ENCODE measurements at regions not wholly inside any gene's neighbourhood (a gene's known extent, or its start where the extent isn't known, plus 50 kb on each side); places are given as distances from the start of the nearest gene placed in this dataset.

GRCh38 chr4:59120287-59120814 is 2010.2 kb upstream of the IGFBP7 start:
- Mint-ChIP-seq H3K27ac (no peak overlapping the region), H3K4me3 (no peak overlapping the region), H3K4me1 (no peaks in the 10 kb centered on the region), H3K27me3 (no peaks in the 10 kb centered on the region), H3K36me3 (ENCODE audit: low read depth) (no peaks in the 10 kb centered on the region), H3K9me3 (peaks cover 7% of the 10 kb centered on the region)
- CTCF ChIA-PET: no interaction called here
- POLR2A ChIA-PET: no interaction called here
- DNase-seq: no peak

- Mint-ChIP-seq H3K4me1 (no peaks in the 10 kb centered on the region), H3K36me3 (ENCODE audit: low read depth) (no peaks in the 10 kb centered on the region), H3K27ac (no peak overlapping the region), H3K4me3 (no peak overlapping the region), H3K9me3 (peaks cover 3% of the 10 kb centered on the region), H3K27me3 (no peaks in the 10 kb centered on the region)
- ChIA-PET POLR2A (no interaction called here), CTCF (no interaction called here)
- no peak for DNase-seq
Observed at GRCh38 chr4:59122626-59123025, 2012.4 kb upstream of the IGFBP7 start.

- H3K4me1 Mint-ChIP-seq: no peaks in the 10 kb centered on the region
- no peaks in the 10 kb centered on the region for H3K36me3 Mint-ChIP-seq (ENCODE audit: low read depth)
- CTCF ChIA-PET: no interaction called here
- no peak overlapping the region for H3K4me3 Mint-ChIP-seq
- H3K27me3 Mint-ChIP-seq: no peaks in the 10 kb centered on the region
- no peak overlapping the region for H3K27ac Mint-ChIP-seq
- POLR2A ChIA-PET: no interaction called here
- no peak for DNase-seq
- peaks cover 3% of the 10 kb centered on the region for H3K9me3 Mint-ChIP-seq
Observed at GRCh38 chr4:59126159-59126558, 2016.0 kb upstream of the IGFBP7 start.

- H3K36me3 Mint-ChIP-seq (ENCODE audit: low read depth): no peaks in the 10 kb centered on the region
- CTCF ChIA-PET: no interaction called here
Observed at GRCh38 chr4:59127006-59127405, 2016.8 kb upstream of the IGFBP7 start.

GRCh38 chr4:59127743-59128142 is 2017.6 kb upstream of the IGFBP7 start:
- H3K36me3 Mint-ChIP-seq (ENCODE audit: low read depth): no peaks in the 10 kb centered on the region
- ChIA-PET POLR2A (no interaction called here), CTCF (no interaction called here)
- peaks cover 6% of the 10 kb centered on the region for H3K9me3 Mint-ChIP-seq
- H3K27me3 Mint-ChIP-seq: no peaks in the 10 kb centered on the region
- H3K4me1 Mint-ChIP-seq: no peaks in the 10 kb centered on the region
- no peak overlapping the region for H3K27ac Mint-ChIP-seq
- no peak overlapping the region for H3K4me3 Mint-ChIP-seq
- DNase-seq: no peak

More at GRCh38 chr4:59127006-59127405, 2016.8 kb upstream of the IGFBP7 start:
- no peak overlapping the region for H3K4me3 Mint-ChIP-seq
- POLR2A ChIA-PET: no interaction called here
- peaks cover 6% of the 10 kb centered on the region for H3K9me3 Mint-ChIP-seq
- DNase-seq: no peak
- H3K4me1 Mint-ChIP-seq: no peaks in the 10 kb centered on the region
- H3K27ac Mint-ChIP-seq: no peak overlapping the region
- no peaks in the 10 kb centered on the region for H3K27me3 Mint-ChIP-seq

- Mint-ChIP-seq H3K27me3 (no peaks in the 10 kb centered on the region), H3K27ac (no peak overlapping the region), H3K9me3 (peaks cover 6% of the 10 kb centered on the region), H3K4me3 (no peak overlapping the region), H3K36me3 (ENCODE audit: low read depth) (no peaks in the 10 kb centered on the region), H3K4me1 (no peaks in the 10 kb centered on the region)
- no peak for DNase-seq
- POLR2A ChIA-PET: no interaction called here
- CTCF ChIA-PET: no interaction called here
Observed at GRCh38 chr4:59135248-59135985, 2025.2 kb upstream of the IGFBP7 start.

GRCh38 chr4:59161249-59161648 is 2038.9 kb upstream of the ADGRL3 start:
- no peaks in the 10 kb centered on the region for H3K4me1 Mint-ChIP-seq
- POLR2A ChIA-PET: no interaction called here
- no peak overlapping the region for H3K4me3 Mint-ChIP-seq
- H3K27me3 Mint-ChIP-seq: no peaks in the 10 kb centered on the region
- H3K36me3 Mint-ChIP-seq (ENCODE audit: low read depth): no peaks in the 10 kb centered on the region
- H3K9me3 Mint-ChIP-seq: peaks cover 18% of the 10 kb centered on the region
- H3K27ac Mint-ChIP-seq: no peak overlapping the region
- DNase-seq: no peak
- CTCF ChIA-PET: no interaction called here

GRCh38 chr4:59175617-59176016 is 2024.5 kb upstream of the ADGRL3 start:
- Mint-ChIP-seq H3K4me3 (no peak overlapping the region), H3K36me3 (ENCODE audit: low read depth) (no peaks in the 10 kb centered on the region), H3K27me3 (no peaks in the 10 kb centered on the region), H3K9me3 (peaks cover under 1% of the 10 kb centered on the region), H3K27ac (no peak overlapping the region), H3K4me1 (no peaks in the 10 kb centered on the region)
- ChIA-PET CTCF (no interaction called here), POLR2A (no interaction called here)
- DNase-seq: no peak

GRCh38 chr4:59179372-59179771 is 2020.8 kb upstream of the ADGRL3 start:
- Mint-ChIP-seq H3K4me3 (no peak overlapping the region), H3K27me3 (no peaks in the 10 kb centered on the region), H3K4me1 (no peaks in the 10 kb centered on the region), H3K9me3 (peaks cover 3% of the 10 kb centered on the region), H3K36me3 (ENCODE audit: low read depth) (no peaks in the 10 kb centered on the region), H3K27ac (no peak overlapping the region)
- no peak for DNase-seq
- CTCF ChIA-PET: no interaction called here
- POLR2A ChIA-PET: no interaction called here

GRCh38 chr4:59180161-59180560 is 2020.0 kb upstream of the ADGRL3 start:
- no peak for DNase-seq
- POLR2A ChIA-PET: no interaction called here
- H3K4me1 Mint-ChIP-seq: no peaks in the 10 kb centered on the region

GRCh38 chr4:59180969-59181368 is 2019.2 kb upstream of the ADGRL3 start:
- Mint-ChIP-seq H3K9me3 (peaks cover 3% of the 10 kb centered on the region), H3K4me1 (no peaks in the 10 kb centered on the region), H3K4me3 (no peak overlapping the region), H3K27ac (no peak overlapping the region), H3K36me3 (ENCODE audit: low read depth) (no peaks in the 10 kb centered on the region), H3K27me3 (no peaks in the 10 kb centered on the region)
- ChIA-PET CTCF (no interaction called here), POLR2A (no interaction called here)
- no peak for DNase-seq

More at GRCh38 chr4:59180161-59180560, 2020.0 kb upstream of the ADGRL3 start:
- no peak overlapping the region for H3K27ac Mint-ChIP-seq
- H3K36me3 Mint-ChIP-seq (ENCODE audit: low read depth): no peaks in the 10 kb centered on the region
- no peaks in the 10 kb centered on the region for H3K27me3 Mint-ChIP-seq
- peaks cover 3% of the 10 kb centered on the region for H3K9me3 Mint-ChIP-seq
- CTCF ChIA-PET: no interaction called here
- no peak overlapping the region for H3K4me3 Mint-ChIP-seq

GRCh38 chr4:59195839-59196238 is 2004.3 kb upstream of the ADGRL3 start:
- ChIA-PET POLR2A (no interaction called here), CTCF (no interaction called here)
- Mint-ChIP-seq H3K4me1 (no peaks in the 10 kb centered on the region), H3K27me3 (no peaks in the 10 kb centered on the region), H3K9me3 (peaks cover 9% of the 10 kb centered on the region), H3K4me3 (no peak overlapping the region), H3K27ac (no peak overlapping the region), H3K36me3 (ENCODE audit: low read depth) (no peaks in the 10 kb centered on the region)
- no peak for DNase-seq

- CTCF ChIA-PET: no interaction called here
- H3K27ac Mint-ChIP-seq: no peak overlapping the region
- no peaks in the 10 kb centered on the region for H3K27me3 Mint-ChIP-seq
- no peaks in the 10 kb centered on the region for H3K4me1 Mint-ChIP-seq
- POLR2A ChIA-PET: no interaction called here
- no peaks in the 10 kb centered on the region for H3K36me3 Mint-ChIP-seq (ENCODE audit: low read depth)
- no peak for DNase-seq
- H3K9me3 Mint-ChIP-seq: peaks cover 10% of the 10 kb centered on the region
- H3K4me3 Mint-ChIP-seq: no peak overlapping the region
Observed at GRCh38 chr4:59200992-59201391, 1999.1 kb upstream of the ADGRL3 start.

GRCh38 chr4:59217910-59218631 is 1982.1 kb upstream of the ADGRL3 start:
- no peaks in the 10 kb centered on the region for H3K4me1 Mint-ChIP-seq
- DNase-seq: no peak
- H3K4me3 Mint-ChIP-seq: no peak overlapping the region
- CTCF ChIA-PET: no interaction called here
- no peak overlapping the region for H3K27ac Mint-ChIP-seq
- H3K27me3 Mint-ChIP-seq: no peaks in the 10 kb centered on the region
- POLR2A ChIA-PET: no interaction called here
- H3K9me3 Mint-ChIP-seq: no peaks in the 10 kb centered on the region
- no peaks in the 10 kb centered on the region for H3K36me3 Mint-ChIP-seq (ENCODE audit: low read depth)
